ENCODE measurements at regions not wholly inside any gene's neighbourhood (a gene's known extent, or its start where the extent isn't known, plus 50 kb on each side); places are given as distances from the start of the nearest gene placed in this dataset.

DNA sequence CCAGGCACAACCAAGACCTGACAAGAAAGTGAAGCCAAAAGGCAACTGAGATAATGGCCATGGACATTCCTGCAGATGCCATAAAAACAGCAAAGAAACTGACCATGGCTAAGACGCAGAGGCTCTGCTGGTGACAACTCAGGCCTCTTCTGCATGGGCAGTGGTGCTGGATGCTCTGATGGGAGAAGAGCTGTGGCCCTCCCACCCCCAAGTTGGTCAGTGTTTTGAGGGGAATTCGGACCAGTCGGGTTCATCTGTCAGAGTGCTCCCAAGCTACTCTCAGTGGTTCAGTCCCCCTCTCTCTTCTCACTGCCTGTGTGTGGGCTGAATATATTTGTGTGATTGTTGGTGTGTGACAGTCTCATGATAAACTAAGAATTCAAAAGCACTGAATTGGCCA, 79.0 kb upstream of the GPR26 start:
- TF ChIP-seq, protein P1, sequence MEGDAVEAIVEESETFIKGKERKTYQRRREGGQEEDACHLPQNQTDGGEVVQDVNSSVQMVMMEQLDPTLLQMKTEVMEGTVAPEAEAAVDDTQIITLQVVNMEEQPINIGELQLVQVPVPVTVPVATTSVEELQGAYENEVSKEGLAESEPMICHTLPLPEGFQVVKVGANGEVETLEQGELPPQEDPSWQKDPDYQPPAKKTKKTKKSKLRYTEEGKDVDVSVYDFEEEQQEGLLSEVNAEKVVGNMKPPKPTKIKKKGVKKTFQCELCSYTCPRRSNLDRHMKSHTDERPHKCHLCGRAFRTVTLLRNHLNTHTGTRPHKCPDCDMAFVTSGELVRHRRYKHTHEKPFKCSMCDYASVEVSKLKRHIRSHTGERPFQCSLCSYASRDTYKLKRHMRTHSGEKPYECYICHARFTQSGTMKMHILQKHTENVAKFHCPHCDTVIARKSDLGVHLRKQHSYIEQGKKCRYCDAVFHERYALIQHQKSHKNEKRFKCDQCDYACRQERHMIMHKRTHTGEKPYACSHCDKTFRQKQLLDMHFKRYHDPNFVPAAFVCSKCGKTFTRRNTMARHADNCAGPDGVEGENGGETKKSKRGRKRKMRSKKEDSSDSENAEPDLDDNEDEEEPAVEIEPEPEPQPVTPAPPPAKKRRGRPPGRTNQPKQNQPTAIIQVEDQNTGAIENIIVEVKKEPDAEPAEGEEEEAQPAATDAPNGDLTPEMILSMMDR (IDR thresholded peaks at IDR 0.05) = no peak
- no peak for TF ChIP-seq POLR2A (IDR thresholded peaks at IDR 0.05)
